RPMI8226 (cell line): ENCODE measurements at regions not wholly inside any gene's neighbourhood (a gene's known extent, or its start where the extent isn't known, plus 50 kb on each side); places are given as distances from the start of the nearest gene placed in this dataset.
A peak's percentile ranks its signal among the peaks of the same experiment; 100 is the strongest.

Experiments
- DNase-seq: peaks from one replicate; pipeline ENCODE4 v3.0.0-alpha.2; 2015

DNA sequence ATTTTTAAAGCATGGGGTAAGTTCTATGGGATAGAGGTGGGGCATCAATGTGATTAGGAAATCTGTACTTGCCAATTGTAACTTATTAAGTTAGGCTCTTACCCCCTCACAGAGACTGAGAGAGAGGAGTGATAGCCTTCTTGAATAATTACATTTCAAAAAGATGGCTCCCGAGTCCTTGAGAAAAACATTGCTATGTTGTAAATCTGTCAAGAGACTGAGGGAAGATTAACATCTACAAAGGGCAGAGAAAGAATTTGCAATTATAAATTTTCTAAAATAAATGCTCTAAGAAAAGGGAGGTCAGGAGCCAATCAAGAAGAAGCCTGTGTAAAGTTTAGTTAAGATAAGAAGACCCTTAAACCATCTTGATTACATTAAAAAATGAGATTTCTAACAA lies 1570.8 kb downstream of the OLFM4 start:
- no peak for DNase-seq

DNA sequence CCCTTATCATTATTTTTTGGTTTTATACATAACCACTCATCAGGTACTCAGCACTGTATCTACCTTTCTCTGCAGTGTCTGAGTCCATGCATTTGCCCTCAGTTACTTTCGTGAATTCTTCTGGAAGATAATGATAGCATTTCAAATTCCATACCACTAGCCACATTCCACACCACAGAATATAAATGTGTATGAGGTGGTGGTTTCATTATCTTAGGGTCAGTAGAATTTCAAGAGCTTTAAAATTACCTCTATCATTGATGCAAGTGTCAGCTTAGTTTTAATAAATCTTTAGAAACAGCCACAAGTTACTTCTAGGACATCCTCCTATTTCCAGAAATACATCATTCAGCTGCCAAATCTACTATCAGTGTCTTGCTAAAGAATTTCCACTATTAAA lies 1578.3 kb downstream of the OLFM4 start:
- no peak for DNase-seq

DNA sequence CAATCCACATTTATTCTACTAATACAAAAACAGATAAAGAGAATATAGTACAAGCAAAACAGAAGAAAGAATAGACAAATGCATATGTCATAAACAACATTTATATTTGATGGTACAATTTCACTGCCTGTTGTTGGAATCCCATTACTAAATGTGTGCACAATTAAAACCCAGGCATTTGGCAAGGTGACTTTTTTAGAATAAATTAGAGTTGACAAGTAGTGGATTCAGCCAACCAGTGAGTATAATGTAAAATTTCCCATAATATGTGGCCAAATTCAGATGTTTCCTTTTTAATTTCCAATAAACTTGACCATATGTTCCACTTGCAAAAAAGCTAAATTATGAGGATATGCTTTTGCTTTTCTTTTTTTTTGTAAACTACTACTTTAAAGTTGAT lies 1578.8 kb downstream of the OLFM4 start:
- DNase-seq, result no peak

DNA sequence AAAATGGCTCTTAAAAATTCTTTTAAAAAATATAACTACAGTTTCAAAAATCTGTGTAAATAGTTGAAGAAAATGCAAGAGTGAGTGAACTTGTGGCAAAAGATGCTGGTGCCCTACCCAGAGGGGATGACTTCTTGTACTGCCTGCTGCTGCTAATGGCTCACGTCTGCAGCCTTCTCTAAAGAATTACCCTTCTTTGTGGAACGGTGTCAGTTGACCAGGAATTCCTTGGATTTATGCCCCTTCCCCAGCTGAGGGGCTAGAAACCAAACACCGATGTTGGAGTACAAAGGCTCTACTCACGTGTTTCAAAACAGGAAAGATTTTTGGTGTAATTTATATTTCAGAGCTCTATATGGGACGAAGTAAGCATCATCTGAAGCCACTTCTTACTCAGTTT lies 1582.8 kb downstream of the OLFM4 start:
- DNase-seq, result no peak

DNA sequence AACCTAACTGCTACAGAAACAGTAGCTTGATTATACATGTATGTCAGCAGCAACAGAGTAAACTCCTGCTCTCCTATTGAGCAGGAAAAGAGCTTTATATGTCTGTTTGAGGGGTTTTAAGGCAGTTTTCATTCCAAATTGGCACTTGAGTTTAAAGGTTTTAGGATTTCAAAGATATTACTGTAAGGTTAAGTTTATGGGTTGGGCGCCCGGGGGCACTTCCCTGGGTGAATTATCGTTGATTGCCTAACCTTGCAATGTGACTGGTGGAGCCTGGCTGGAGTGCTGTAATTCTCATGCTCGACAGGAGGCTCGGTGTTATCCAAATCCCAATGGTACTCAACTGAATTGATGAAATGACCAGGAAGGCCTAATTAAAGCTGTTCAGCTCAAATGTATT lies 1586.1 kb downstream of the OLFM4 start:
- no peak for DNase-seq

DNA sequence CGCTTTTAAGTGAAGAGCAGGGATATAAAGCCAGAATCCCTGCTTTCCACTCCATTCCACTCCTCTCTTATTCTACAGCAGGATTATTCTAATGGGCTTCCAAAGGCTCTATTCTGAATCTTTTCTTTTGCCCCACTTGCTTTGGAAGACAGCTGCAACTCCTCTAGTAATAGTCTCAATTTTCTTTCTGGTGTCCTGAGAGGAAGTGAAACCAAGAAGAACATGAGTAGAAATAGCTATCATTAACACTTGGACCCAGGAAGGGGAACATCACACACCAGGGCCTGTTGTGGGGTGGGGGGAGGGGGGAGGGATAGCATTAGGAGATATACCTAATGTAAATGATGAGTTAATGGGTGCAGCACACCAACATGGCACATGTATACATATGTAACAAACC lies 1597.9 kb downstream of the OLFM4 start:
- peak; percentile 4 for DNase-seq

DNA sequence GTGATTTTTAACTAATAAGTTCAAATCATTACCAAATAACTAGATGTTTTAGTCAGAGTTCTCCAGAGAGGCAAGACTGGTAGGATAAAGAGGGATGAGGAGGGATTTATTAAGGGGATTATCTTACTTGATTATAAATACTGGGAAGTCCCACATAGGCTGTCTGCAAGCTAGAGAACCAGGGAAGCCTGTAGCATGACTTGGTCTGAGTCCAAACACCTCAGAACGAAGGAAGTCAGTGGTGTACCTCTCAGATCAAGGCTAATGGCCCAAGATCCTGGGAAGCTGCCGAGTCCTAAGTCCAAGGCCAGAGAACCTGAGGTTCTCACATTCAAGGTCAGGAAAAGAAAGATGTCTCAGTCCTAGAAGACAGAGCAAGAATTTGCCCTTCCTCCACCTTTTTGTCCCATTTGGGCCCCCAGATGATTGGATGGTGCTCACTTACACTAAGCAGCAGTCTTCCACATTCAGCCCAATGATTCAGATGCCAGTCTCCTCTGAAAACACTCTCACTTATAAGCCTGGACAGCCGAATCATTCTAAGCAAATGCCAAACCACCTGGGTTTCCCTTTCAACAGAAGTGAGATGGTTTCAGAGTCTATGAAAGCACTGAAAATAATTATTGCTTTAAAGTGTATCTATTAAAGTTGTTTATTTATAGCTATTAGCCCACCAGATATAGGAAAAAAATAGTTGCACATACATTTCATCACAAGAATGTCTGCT lies 1599.2 kb downstream of the OLFM4 start:
- no peak for DNase-seq

DNA sequence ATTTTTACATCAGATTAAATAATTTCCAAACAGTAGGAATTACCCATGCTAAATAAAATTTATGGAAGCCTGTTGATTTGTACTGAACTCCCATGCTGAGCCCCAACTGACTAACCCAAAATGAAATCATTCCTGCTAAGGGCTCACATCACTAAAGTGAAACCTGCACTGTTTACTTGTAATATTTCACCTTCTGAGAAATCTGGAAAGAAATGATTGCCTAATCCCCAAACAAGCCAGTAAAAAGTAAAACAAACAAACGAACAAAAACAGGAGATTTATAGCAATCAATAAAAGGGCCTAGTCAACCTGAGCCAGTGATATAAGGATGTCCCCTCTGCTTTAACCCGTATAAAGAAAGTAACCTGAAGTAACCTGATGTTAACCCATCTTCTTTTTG lies 1599.8 kb downstream of the OLFM4 start:
- no peak for DNase-seq

DNA sequence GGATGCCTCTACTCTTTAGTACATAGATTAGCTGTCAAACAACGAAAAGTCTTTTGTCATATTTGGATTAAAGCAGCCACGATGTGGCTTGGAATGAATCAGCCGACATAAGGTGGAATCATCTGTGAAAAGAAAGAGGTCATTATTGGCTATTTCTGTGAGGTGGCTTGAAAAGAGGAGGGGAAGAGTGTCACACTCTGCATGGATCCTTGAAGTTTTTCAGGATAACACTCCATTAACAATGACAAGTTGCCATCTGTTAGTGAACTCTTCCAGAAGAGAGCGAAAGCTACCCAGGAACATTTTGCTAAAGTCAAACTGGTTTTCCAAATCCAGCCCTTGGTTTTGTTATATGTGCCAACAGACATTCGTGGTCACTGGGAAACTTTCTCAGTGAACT lies 1604.8 kb downstream of the OLFM4 start:
- DNase-seq, result no peak

DNA sequence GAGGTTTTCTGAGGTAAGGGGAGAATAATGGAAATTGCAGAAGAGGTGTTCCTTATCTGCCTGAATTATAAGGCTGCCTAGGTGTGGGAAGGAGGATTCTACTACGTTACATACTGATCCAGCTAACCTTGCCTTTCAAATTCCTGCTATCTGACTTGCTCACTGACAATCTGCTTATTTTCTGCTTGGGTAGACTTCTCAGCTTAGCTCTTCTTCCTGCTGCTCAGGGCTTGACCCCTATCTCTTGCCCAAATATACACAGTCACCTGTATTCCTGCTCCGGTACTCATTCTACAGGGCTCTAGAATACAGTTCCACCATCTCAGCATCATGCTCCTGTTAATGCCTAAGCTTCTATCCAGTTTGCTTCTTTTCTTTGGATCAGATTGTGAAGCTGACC lies 1607.6 kb downstream of the OLFM4 start:
- DNase-seq, result no peak

DNA sequence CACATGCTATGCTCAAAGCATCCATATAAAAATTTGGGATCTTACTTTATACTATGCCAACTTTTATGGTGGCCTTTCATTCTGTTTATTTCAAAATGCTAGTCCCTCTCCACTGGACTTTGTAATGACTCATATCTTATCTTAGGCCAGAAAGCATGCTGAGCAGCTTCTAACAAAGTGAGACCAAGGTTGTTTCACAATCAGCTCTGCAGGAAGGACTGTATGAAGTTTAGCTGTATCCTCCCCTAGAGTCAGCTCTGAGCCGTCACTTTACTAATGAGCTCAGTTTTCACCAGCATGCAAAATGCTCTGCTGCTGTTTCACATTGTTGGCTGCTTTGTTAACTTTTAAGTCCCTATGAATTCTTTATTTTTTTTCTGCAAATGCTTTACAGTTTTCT lies 1608.8 kb downstream of the OLFM4 start:
- no peak for DNase-seq

DNA sequence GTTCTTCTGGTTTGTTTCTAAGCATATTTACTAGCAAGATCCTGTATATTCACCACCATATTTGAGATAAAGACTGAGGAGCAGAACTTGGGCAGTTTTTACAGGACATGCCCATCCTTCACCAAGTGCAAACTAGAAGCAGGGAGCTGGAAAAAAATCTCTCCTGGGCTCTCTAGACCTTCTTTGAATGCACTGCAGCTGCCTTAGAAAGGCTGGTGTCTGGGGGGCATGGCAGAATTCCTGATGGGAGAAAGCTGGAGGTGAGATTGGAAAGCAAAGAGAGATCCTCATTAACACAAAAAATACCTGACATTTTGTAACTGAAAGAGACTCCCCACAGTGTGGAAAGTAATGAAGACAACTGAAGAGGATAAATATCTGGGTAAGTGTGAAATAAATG lies 1612.1 kb downstream of the OLFM4 start:
- DNase-seq, result no peak

DNA sequence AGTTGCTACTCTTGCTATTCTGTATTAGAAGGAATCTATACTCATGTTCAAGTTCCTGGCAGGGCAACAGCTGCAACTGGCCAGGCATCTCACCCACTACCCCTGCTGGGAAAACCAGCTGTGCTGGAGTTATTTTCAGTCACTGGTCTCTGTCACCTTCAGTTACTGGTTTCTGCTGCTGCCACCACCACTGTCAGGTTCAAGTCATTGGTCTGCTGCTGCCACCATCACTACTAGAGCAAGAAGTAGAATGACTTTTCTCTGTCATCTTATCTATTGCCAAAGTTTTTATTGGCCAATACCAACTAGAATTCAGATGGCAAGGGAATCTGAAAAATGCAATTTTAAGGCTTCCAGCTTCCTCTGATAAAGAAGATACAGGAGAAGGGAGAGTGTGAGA lies 1615.2 kb downstream of the OLFM4 start:
- DNase-seq, result no peak

DNA sequence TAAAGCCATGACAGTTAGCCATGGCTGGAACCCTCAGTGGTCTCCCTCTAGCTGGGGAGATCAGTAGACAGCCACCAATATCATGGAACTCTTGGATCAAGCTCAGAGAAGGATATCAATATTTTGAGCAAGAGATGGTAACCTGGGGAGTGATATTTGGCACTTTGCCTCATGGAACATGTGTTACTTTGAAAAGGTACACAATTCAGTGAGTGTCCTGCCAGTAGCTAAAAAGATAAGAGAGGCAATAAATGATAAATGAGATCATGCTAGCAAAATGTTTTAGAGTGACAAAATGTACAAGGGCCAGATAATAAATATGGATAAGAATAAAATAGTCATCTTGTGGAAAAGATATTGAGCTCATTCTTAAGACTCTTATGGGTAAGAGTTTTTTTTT lies 1618.7 kb downstream of the OLFM4 start:
- DNase-seq, result no peak

DNA sequence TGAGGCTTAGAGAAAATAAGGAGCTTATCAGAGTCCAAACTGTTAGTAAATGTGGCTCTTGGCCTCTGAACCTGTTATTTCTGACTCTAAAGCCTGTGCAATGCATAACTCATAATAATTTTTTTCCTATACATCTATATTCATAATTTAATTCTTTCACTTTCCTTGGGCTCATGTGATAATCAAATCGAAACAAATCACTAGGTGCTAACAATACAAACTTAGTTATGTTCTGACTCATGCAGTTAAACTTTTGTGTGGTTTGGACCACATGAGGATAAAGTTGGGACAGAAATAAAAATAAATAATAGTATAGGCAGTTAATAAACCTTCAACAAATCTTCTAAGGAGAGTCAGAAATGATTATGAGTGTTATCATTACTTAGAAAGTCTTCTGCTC lies 1629.0 kb downstream of the OLFM4 start:
- DNase-seq, result no peak

DNA sequence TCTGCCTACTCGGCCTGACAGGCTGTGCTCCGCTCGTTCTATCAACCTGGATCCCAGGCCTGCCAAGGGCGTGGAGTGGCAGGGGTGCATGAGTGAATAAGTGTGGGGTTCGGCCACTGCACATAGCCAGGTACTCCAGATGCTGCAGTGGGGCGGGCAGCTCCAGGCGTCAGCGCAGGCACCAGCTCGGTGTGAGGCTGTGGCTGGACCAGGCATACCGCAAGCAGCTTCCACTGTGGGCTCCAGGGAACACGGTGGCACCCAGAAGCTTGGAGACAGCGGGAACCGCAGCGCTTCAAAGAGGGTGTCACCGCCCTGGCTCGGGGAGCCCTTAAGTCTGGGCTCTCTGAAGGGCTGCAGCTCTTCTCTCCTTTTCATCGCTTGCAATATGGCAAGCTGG lies 1630.2 kb downstream of the OLFM4 start:
- DNase-seq, result no peak

DNA sequence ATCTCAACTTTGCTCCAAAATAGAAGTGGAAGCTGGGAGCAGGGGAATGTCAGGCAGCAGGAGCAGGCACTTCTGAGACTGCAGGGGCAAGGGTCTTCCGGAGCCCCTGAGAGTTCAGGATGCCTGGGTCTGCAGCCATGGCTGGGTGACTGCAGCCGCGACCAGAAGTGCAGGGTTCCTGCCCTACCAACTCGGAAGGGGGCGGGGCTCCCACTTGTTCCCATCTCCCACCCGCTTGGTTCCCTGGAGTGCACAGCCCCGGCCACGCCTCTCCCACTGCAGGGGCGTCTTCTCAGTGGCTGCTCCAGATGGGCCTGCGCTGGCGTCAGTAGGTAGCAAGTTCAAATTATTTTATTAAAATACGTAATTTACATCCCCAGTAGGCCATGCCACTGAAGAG lies 1631.7 kb downstream of the OLFM4 start:
- DNase-seq, result no peak

DNA sequence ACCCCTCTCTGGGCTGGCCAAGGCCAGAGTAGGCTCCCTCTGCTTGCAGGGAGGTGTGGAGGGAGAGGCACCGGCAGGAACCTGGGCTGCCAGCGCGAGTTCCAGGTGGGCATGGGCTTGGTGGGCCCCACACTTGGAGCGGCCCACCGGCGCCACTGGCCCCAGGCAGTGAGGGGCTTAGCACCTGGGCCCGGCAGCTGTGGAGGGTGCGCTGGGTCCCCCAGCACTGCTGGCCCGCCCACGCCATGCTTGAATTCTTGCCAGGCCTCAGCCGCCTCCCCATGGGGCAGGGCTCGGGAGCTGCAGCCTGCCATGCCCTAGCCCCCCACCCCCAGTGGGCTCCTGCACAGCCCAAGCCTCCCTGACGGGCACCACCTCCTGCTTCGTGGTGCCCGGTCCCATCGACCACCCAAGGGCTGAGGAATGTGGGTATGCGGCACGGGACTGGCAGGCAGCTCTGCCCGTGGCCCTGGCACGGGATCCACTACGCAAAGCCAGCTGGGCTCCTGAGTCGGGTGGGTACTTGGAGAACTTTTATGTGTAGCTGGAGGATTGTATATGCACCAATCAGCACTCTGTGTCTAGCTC lies 1648.0 kb downstream of the OLFM4 start:
- no peak for DNase-seq

DNA sequence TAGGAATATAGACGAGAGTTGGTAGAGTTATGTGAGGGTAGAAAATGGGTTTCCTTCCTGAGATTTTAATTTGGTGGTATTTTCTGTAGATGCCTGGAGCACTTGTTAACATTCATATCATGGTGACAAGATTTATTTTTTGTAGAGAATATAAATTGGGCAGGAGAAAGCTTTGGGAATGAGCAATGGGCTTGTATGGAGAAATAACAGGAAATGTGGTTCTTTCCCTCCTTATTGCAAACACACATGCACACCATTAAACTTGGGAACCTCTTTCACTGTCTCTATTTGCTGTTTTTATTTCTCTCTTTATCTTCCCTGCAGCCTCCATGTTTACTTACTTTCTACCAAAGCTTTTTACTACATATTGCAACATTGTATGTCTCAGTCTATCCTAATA lies 1653.6 kb downstream of the OLFM4 start:
- DNase-seq, result no peak

DNA sequence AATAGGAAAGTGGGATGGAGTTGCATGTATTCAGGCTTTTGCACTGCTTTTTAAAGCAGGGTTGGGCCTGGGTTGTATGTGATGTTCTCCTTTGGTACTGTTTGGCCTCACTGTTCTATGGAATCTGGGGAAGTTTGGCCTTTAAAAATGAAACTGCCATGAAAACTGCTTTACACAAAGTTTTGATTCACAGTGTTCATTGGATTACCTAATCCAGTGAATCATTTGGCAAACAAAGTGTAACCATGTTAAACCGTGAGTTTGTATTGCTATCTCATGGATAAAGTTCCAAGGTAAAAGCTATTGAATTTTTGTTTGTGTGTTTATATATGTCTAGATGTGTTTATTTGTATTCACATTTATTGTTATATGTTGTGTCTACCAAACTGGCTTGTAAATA lies 1658.6 kb downstream of the OLFM4 start:
- no peak for DNase-seq

DNA sequence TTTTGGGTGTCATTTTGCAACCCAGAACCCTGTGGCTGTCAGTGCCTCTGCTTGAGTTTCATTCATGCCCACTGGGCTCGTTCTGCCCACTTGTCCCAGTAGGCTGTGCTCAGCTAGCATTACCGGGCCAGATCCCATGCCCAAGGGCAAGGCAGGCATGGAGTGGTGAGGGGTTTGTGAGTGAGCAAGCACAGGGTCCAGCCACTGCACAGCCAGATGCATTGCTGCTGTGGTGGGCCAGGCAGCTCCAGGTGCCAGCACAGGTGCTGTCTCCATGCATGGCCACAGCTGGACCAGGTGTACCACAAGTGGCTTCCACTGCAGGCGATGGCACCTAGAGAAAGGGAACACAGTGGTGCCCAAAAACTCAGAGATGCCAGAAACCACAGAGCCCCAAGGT lies 1671.2 kb downstream of the OLFM4 start:
- DNase-seq, result no peak

DNA sequence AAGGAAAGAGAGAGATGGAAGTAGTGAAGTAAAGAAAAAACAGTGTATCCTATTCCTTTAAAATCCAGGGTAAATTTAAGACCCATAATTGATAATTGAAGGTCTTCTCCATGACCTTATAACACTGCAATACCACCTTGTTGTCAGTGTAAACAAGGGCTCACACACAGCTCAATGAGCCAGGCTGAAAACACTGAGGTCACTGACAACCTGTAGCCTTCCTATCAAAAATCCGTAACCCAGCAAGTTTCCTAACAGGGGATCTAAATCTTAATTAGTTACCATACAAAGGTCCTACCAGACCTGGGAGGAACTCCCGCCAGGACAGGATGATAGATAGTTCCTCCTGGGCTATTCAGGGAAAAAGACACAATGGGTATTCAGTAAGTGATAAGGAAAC lies 1677.1 kb downstream of the OLFM4 start:
- no peak for DNase-seq

DNA sequence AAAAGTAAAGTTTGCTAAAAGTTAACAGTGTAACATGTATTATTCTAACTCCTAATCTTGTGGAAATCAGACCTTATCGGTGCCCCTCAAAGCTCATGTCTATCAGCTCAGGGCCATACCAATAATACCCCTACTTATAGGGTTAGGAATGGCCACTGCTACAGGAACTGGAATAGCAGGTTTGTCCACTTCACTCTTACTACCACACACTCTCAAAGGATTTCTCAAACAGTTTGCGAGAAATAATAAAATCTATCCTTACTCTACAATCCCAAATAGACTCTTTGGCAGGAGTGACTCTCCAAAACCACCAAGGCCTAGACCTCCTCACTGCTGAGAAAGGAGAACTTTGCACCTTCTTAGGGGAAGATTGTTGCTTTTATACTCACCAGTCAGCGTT lies 1677.7 kb downstream of the OLFM4 start:
- no peak for DNase-seq

DNA sequence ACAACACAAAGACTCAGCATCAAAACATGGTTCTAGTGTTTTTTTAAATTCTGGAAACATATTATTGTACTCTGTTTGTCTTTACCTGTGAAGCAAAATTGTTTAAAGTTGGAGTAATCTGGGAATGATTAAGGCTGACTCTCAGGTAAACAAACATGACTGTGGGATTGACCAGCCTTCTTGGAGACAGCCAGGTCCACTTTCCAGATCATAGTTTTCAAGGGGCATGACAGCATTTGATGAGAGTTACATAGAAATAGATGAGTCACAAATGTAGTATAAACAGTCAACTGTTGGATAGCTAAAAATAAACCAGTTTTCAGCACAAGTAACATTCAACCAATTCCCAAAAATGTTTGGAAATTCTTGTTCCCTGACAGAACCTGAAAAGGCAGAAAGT lies 1680.9 kb downstream of the OLFM4 start:
- no peak for DNase-seq

DNA sequence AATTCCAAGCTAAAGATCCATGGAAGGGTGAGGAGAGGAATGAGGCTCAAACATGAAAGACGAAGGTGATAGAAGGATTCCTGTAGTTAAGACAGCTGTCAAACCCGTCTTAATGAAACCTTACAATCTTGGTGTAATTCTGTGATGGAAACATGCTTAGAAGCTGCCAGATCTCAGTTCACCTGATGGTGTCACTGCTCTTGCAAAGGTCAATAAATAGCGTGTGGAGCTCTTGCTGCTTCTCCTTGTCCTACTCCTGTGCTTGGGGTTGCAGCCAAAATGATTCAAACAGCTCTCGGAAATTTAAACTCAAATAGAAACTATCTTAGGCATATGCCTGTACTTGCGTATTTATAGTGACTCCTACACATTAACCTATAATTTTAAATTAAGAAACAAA lies 1705.0 kb downstream of the OLFM4 start:
- peak; percentile 3 for DNase-seq
